ENCODE measurements at regions not wholly inside any gene's neighbourhood (a gene's known extent, or its start where the extent isn't known, plus 50 kb on each side); places are given as distances from the start of the nearest gene placed in this dataset.

GRCh38 chr13:26457212-26457611 is 100.3 kb upstream of the WASF3 start:
- TF ChIP-seq POLR2A (IDR thresholded peaks at IDR 0.05) (no peak), CTCF (IDR thresholded peaks at IDR 0.05) (no peak), POLR2AphosphoS5 (IDR thresholded peaks at IDR 0.05) (no peak)

All from gastroesophageal sphincter (tissue), 3 donors.